HG02840 (cell line): ENCODE measurements at regions not wholly inside any gene's neighbourhood (a gene's known extent, or its start where the extent isn't known, plus 50 kb on each side); places are given as distances from the start of the nearest gene placed in this dataset.
"Not testable (repeated sequence)": the region's sequence is repeated elsewhere in the genome, so short reads cannot be mapped to it uniquely, and the experiment has no call there.

ENCODE experiments used
- ATAC-seq: cut with Tn5 transposase; IDR thresholded peaks from one replicate; pipeline ENCODE4 v1.9.1; 2021; ENCODE audit warnings: mild to moderate bottlenecking, moderate library complexity, moderate number of reproducible peaks; ENCODE audit not compliant: unreplicated experiment, low FRiP score

DNA sequence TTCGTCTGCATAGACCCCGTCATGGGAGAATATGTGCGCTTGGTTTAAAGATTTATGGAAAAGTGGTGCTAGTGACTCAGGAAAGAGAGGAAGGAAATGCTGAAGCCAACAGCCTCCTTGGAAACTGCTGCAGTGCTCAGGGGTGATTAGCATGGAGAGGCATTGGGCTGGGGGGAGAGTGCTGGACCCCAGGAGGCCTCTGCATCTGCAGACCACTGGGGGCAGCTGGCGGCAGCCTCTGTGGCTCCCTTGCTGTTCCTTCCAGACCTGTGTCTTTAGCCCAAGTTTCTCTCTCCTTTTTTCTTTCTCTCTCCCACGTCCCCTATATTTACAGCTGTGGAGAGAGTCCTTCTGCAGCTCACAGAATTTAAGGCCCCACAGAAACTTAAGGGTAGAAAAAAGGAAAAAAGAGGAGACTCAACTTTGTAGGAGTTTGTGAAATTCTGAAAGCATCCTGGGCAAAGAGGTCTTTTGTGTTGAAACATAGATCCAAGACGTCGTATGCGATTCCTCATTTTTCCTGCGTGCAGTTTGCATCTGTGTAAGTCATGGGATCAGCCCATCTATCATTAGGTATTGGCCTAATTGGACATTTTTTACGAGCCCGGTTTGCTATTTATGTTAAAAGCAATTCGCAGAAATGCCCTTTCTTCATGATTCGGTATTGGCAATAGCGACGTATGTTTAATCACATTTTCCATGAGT is 116.2 kb upstream of the ZNF536 start:
- ATAC-seq: no peak

DNA sequence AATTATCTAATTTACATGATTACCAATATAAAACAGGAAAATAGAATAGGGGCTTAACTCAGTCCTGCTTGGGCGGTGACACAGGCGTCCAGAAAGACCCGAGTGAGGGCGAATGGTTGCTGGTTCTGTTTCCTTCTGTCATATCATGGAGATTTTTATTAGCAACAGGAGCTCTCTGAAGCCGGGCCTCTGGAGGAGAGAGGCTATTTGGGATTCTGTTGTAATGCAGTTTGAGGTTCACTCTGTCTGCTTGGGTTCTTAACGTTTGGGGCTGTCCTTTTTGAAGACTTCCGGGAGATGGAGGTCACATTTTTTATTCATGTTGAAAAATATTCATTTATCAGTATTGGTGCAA is 115.7 kb upstream of the ZNF536 start:
- ATAC-seq: no peak

DNA sequence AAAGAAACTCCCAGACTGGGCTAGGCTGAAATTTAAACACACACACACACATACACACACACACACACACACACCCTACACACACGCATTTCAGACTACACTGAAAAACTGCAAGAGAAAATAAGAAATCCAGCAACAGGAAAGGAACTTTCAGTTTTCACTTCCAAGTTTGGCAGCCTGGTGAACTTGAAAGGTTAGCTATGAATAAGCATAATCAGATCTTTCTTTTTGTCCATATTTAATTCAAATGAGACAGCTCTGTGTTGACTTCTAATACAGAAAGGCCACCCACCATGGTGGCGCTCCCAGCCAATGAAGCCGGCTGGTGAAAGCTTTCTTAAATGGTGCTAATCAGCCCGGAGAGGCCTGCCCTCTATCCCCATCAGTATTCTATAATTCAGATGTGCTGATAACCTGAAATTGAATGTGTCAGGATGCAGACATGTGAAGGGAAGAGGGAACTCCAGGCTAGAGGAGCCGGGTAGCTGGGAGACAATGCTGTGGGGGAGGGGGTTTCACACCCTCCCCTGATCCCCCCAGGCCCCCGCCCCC is 108.3 kb upstream of the ZNF536 start:
- ATAC-seq: no peak

DNA sequence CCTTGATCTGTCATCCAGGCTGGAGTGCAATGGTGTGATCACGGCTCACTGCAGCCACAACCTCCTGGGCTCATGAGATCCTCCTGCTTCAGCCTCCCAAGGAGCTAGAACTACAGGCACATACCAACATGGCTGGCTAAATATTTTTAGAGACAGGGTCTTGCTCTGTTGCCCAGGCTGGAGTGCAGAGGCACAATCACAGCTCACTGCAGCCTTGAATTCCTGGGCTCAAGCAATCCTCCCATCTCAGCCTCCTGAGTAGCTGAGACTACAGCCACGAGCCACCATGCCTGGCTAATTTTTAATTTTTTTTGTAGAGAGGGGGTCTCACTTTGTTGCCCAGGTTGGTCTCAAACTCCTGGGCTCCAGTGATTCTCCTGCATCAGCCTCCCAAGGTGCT is 106.3 kb upstream of the ZNF536 start:
- ATAC-seq: not testable (repeated sequence)

DNA sequence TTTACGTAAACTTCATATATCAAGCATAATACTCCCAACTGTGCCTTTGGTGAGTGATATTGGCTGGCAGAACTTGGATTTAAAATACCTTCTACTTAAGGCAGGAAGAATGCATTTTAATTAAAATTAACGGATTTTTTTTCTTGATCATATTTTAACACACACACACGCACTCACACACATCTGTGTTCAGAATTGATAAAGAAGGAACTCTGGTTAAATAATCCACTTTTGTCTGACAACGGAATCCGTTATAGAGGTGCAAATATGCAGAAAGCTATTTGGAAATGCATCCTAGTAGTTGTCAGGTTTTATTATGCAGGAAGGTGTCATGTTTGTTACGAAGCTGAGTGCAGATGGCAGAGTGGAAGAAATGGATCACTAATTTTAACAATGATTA is 105.5 kb upstream of the ZNF536 start:
- no peak for ATAC-seq

DNA sequence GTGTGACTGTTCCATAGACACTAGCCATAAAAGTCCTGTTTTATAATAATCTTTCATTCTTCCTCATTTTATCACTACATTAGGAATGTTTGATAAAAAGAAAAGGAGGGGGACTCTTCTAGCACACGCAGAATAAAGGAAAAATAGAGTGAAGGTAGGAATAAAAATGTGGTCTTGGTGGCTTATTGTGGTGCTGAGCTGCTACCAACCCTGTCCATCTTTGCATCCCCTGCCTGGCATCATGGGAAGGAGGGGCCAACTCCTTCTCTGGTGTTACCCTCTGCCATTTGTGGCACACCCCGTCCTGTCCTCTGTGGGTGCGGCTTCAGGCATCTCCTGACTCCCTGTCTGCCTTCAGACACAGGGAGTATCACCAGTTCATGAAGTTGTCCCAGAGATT is 104.9 kb upstream of the ZNF536 start:
- no peak for ATAC-seq

DNA sequence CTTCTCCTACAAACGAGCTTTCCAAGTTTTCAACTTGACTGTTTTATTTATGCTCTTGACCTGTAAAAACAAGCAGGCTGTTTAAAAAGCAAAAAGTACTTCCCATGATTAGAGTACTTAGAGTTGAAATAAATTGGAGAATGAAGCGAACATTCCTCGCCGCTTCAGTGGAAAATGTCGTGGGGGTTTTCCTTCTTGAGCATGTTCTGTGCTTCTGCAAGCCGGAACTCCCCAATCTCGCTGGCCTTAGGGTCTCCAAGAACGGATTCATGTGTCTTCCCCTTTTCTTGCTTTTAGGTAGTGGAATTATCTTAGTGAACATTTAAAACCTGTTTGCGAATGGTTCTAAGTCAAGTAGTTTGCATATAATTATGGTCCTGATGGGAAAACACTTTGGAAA is 103.6 kb upstream of the ZNF536 start:
- no peak for ATAC-seq

DNA sequence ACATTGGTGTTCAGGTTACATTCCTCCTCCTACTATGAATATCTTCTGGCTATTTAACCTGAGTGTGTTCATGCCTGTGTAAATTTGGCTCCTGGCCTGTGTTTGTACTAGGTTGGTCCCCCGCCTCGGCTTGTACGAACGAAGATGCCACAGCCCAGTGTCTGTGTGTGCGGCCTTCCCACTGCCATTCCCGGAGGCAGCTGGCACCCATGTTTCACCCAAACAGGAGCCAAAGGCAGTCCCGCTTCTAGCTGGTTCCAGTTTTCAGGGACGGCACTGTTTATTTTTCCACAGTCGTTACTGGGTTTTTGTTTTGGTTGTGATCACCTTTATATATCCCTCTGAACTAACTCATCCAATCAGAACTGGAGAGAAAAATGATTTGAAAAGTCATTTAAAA is 102.5 kb upstream of the ZNF536 start:
- ATAC-seq: no peak

DNA sequence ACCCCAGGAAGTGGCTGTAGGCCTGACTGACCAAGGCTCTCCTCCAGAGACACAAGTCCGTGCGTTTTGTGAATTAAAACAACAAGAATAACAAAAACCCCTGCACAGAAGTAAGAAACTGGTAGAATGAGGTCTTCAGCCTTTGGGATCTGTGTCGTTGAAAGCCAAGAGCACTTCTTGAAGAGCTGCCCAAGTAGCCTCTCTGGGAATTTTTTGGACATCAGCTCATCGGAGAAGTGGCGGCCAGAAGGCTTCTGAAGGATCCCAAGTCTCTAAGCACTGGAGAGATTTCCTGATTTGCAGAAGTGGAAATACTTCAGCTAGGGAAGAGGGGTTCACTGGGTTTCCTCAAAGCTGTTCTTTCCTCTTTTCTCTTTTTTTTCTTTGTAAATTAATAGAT is 100.4 kb upstream of the ZNF536 start:
- no peak for ATAC-seq

DNA sequence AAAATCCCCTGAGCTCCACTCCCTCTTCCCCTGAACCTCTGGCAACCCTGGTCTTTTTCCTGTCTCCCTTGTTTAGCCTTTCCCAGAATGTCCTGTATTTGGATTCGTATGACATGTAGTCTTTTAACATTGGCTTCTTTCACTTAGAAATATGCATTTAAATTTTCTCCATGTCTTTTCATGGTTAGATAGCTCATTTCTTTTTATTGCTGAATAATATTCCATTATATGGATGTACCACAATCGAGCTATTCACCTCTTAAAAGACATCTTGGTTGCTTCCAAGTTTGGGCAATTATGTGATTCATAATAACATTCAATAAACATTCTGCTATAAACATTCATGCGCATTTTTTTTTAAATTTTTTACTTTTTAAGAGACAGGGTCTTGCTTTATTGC is 99.6 kb upstream of the ZNF536 start:
- ATAC-seq: no peak

DNA sequence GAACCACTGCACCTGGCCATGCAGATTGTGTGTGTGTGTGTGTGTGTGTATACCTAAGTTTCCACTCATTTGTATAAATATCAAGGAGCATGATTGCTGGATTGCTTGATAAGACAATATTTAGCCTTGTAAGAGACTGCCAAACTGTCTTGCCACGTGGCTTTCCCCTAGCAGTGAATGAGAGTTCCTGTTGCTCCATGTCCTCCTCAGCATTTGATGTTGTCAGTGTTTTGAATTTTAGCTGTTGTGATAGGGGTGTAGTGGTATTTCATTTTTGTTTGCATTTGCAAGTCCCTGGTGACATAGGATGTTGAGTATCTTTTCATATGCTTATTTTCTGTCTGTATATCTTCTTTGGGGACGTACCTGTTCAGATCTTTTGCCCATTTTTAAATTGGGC is 99.0 kb upstream of the ZNF536 start:
- no peak for ATAC-seq

DNA sequence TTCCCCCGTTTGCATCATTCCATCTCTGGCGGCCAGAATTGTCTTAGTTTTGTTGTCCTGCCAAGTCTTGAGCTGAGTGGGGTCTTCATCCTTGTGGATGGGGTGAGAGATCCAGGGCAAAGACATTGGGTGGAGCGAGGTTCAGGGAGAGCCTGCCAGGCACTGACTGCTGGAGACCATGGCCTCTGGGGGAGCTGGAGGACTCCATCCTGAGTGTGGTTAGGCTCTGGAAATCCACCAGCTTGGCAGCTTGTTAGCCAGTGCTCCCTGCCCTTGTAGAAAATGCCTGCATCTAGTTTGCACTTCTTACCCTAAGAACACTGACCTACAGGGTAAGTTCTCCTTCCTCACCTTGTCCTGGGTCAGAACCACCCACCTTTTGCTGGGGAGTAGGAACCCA is 97.2 kb upstream of the ZNF536 start:
- ATAC-seq: no peak

DNA sequence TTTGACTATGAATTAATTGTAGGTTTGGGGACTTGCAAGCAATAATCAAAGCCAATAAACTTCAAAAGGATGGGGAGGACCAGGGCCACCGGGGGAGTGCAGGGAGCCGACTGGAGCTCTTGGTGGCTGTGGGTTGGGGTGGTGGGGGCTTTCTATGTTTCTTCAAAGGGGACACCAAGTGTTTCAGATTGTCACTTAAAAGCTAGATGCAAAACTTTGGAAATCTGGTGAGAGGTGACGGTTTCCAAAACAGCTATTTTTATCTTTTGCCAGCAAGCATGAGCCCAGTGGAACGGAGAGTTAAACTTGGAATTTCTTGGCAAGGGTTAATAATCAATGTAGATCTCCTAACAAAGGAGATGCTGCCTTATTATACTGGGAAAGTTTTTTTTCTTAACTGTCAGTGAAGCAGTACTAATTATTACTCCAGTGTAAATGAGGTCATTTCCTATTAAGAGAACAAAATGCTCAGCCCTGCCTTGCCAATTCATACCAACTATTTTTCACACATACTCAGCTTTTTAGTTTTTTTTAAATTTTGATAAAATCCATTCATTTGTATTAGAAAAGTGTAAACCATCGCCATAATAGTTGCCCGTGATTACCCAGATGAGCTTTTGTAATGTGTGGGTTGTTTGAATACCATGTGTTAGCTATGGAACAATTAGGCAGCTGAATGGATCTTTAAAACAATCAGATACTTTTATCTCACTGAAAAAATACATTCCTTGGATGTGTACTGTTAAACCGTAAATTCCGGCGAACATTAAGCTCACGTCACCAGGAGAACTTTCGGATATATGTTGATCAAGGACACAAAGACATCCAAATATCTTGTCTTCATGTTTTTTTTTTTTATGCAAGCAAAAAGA is 95.9 kb upstream of the ZNF536 start:
- no peak for ATAC-seq

DNA sequence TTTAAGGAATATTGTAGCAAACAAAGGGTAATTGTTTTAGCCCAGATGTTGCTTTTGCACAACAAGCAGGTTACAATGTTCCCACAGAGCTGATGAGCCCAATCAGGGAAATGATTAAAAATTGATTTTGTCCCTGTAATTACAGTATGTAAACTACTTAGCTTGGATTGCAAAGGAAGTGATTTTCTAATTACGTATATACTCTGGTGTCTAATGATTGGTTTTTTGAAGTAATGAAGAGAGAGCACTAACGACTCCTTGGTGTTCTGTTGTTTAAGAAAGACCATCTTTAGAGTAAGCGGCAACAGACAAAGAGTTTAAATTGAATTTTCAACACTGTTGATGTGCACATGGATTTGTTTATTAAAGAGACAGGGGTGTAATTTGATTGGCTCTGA is 95.3 kb upstream of the ZNF536 start:
- ATAC-seq: no peak

DNA sequence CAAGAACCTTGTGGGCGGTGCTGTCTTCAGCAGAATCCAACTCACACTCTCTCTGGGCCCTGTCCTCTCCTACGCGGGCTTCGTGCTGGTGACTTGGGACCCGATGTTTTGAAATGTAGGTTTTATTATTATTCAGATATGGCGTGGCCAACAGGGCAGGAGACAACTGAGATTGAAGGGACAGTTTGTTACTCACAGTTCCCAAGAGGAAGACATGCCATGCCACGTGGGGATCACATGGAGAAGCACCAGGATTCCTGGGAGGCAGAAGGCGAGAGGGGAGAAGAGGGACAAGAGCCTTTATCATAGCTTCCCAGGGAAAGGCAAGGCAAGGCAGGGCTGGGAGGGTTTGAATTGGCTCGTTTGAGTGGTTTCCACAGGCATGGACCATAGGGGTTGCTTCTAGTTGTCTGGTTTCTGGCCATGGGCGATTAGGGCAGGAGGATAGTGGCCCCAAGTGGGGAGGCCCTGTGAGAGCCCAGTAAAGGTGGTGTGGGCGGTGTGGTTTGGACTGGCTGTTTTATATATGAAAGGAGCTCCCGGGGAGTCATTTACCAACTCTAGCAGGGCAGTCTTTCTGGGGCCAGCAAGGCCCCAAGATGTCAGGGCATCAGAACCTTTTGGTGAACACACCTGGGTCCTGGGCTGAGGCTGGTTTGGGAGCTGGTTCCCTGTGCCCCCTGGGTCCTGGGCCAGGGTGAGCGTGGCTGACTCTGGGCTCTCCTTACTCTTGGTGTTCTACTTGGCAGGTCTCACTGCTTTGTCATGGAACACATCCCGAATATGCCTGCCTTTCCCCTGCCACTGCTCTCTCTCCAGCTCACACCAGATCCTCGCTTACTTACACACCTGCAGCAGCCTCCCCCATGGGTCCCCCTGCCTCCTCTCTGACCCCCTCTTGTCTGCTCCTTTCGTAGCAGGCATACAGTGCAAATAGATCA is 94.0 kb upstream of the ZNF536 start:
- no peak for ATAC-seq

DNA sequence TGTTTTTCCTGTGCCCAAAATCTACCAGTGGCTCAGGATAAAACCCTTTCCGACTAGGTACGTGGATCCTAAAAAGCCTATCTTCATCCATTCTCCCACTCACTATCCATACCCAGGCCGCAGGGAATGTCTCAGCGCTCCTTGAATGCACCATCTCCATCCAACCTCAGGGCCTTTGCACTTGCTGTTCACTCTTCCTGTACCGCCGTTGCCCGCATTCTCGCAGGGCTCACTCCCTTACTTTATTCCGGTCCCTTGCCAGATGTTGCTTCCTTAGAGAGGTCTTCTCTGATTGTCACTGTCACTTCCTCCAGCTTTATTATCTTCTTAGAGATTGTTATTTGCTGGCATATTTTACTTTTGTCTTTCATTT is 93.3 kb upstream of the ZNF536 start:
- no peak for ATAC-seq

DNA sequence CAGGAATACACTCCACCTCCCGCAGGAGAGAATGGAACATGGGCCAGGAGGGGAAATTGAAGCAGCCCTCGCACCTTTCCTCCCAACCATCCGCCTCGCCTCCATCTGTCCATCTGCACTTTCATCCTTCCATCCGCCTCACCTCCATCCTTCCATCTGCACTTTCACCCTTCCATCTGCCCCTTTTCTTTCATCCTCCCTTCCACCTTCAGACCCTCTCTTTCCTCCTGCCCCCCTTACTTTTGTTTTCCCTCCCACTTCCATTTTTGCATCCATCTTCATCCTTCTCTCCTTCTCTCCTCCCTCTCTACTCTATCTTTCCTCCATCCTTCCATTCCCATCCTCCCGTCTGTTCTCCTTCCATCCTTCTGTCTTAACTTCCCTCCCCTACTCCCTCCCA is 92.2 kb upstream of the ZNF536 start:
- no peak for ATAC-seq

DNA sequence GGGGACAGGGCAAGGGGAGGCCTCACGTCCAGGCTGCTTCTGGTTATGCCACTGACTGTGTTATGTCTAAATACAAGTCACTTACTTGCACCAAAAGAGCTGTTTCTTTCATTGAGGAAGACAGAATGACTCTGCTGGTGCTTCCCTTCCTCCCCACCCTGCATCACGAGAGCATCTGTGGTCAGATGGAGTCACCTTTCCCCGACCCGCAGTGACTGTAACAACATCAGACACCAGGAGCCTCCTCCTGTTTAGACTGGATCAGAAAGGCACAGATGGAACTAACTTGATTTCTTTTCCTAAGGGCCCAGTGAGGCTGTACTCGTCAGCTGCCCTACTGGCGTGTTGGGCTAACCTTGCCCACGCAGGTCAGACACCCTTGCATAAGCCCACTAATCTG is 90.3 kb upstream of the ZNF536 start:
- ATAC-seq: no peak

DNA sequence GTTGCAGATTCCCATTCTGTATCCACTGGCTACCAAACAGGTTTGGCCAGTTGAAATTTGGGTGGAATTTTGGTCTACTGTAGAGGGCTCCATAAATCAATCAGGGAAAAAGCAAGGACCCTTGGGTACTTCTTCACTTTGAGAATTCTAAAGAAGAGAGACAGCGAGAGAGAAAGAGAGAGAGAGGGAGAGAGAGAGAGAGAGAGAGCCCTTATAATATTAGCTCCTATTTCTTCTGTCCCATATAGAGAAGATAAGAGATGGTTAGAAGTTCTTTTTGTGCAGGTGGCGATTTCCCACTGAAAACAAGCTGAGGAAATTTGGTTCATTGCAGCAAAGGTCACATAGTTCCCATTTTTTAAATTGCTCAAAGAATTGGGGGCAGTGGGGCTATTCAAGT is 88.6 kb upstream of the ZNF536 start:
- ATAC-seq: no peak

DNA sequence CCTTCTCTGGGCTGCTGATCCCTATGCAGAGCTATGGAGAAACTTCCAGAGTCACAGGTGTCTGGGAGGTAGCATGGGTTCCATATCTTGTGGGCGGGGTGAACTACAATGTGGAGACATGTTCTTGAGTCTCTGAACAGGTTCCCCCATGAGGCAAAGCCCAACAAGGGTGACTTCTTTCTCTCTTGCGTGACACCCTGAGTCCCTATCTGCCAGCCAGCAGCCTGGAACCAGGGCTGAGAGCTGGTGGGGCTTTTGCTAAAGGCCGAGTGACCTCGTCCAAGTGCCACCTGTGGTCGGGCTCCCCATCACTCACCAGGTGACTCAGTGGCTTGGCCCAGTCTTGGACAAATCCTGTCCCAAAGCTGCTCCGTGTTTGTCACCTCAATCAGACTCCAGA is 88.0 kb upstream of the ZNF536 start:
- ATAC-seq: no peak

DNA sequence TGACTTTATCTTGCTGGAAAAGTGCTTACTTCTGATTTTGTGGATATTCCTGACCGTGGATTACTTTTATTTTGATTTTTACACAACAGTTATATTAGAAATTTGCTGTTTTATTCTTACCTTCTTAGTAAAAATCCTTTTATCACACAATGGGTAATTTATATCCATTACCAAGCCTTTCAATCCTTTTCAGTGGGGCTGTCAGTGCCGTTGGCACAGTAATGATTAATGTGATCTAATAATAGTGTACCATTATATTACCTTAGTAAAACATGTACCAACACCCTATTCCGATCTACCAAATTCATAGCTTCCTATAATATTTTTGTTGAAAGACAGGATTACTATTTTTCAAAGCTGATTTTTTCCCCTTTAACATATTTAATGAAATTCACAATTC is 87.3 kb upstream of the ZNF536 start:
- no peak for ATAC-seq
